NB4 (cell line): ENCODE measurements at regions not wholly inside any gene's neighbourhood (a gene's known extent, or its start where the extent isn't known, plus 50 kb on each side); places are given as distances from the start of the nearest gene placed in this dataset.

ENCODE experiments used
- CTCF ChIP-seq: IDR thresholded peaks from one replicate; pipeline ENCODE4 v1.5.1; 2012; ENCODE audit warnings: low read depth, low read length
- MAX ChIP-seq: IDR thresholded peaks from 2 replicates; pipeline ENCODE4 v1.6.1; 2011; ENCODE audit warnings: low read depth, low read length
- POLR2A ChIP-seq: IDR thresholded peaks from 2 replicates; pipeline ENCODE4 v1.6.1; 2011; ENCODE audit warnings: mild to moderate bottlenecking; ENCODE audit not compliant: insufficient read length; ENCODE audit errors: extremely low read depth

GRCh38 chr6:119814609-119815400 is 465.2 kb upstream of the MAN1A1 start:
- no peak for TF ChIP-seq CTCF
- no peak for TF ChIP-seq POLR2A
- no peak for TF ChIP-seq MAX
